GM18520 (cell line): ENCODE measurements at regions not wholly inside any gene's neighbourhood (a gene's known extent, or its start where the extent isn't known, plus 50 kb on each side); places are given as distances from the start of the nearest gene placed in this dataset.
"Not testable (repeated sequence)": the region's sequence is repeated elsewhere in the genome, so short reads cannot be mapped to it uniquely, and the experiment has no call there.

Experiments used
- ATAC-seq: cut with Tn5 transposase; IDR thresholded peaks from one replicate; pipeline ENCODE4 v1.9.1; 2021; ENCODE audit not compliant: unreplicated experiment

GRCh38 chr7:115793958-115794702 lies 236.4 kb downstream of the TFEC start:
- ATAC-seq, result no peak

- no peak for ATAC-seq
These were observed 240.7 kb downstream of the TFEC start for GRCh38 chr7:115789901-115790300.

- ATAC-seq, result not testable (repeated sequence)
These were observed 241.1 kb downstream of the TFEC start for GRCh38 chr7:115789473-115789872.

GRCh38 chr7:115782696-115783490 lies 247.7 kb downstream of the TFEC start:
- no peak for ATAC-seq

GRCh38 chr7:115779561-115779960 lies 251.0 kb downstream of the TFEC start:
- ATAC-seq, result no peak

GRCh38 chr7:115775981-115776380 lies 254.6 kb downstream of the TFEC start:
- ATAC-seq, result no peak

- ATAC-seq, result no peak
These were observed 267.2 kb downstream of the TFEC start for GRCh38 chr7:115763347-115763746.

- no peak for ATAC-seq
These were observed 272.5 kb downstream of the TFEC start for GRCh38 chr7:115758025-115758424.

- no peak for ATAC-seq
These were observed 276.3 kb downstream of the TFEC start for GRCh38 chr7:115754226-115754625.

- ATAC-seq, result no peak
These were observed 280.6 kb downstream of the TFEC start for GRCh38 chr7:115749924-115750323.

GRCh38 chr7:115748123-115748738 lies 282.3 kb downstream of the TFEC start:
- ATAC-seq, result peak; percentile 38

- ATAC-seq, result no peak
These were observed 283.4 kb downstream of the TFEC start for GRCh38 chr7:115747174-115747573.

- ATAC-seq, result no peak
These were observed 290.5 kb downstream of the TFEC start for GRCh38 chr7:115740043-115740442.

- no peak for ATAC-seq
These were observed 295.9 kb downstream of the TFEC start for GRCh38 chr7:115734641-115735040.

- ATAC-seq, result no peak
These were observed 298.6 kb downstream of the TFEC start for GRCh38 chr7:115731796-115732471.

GRCh38 chr7:115728518-115728917 lies 302.0 kb downstream of the TFEC start:
- ATAC-seq, result no peak

GRCh38 chr7:115724400-115725056 lies 306.0 kb downstream of the TFEC start:
- no peak for ATAC-seq

- no peak for ATAC-seq
These were observed 308.1 kb downstream of the TFEC start for GRCh38 chr7:115722302-115722977.

- ATAC-seq, result no peak
These were observed 309.0 kb downstream of the TFEC start for GRCh38 chr7:115721293-115722217.
